WERI-Rb-1 (cell line): ENCODE measurements at regions not wholly inside any gene's neighbourhood (a gene's known extent, or its start where the extent isn't known, plus 50 kb on each side); places are given as distances from the start of the nearest gene placed in this dataset.
"Not testable (repeated sequence)": the region's sequence is repeated elsewhere in the genome, so short reads cannot be mapped to it uniquely, and the experiment has no call there.

Experiments used
- DNase-seq: peaks from one replicate; pipeline ENCODE4 v3.0.0-alpha.2; 2020
- H3K27ac ChIP-seq: fragments of 250-450 bp; sonication (Bioruptor Pico); 2 replicates; pipeline ENCODE4 v1.5.1; 2020; ENCODE audit warnings: mild to moderate bottlenecking, moderate library complexity
- H3K27me3 ChIP-seq: fragments of 250-450 bp; sonication (Bioruptor Pico); 2 replicates; pipeline ENCODE4 v1.5.1; 2021; ENCODE audit warnings: mild to moderate bottlenecking, low read depth, moderate library complexity; ENCODE audit not compliant: insufficient read depth, severe bottlenecking
- H3K36me3 ChIP-seq: fragments of 250-450 bp; sonication (Bioruptor Pico); 2 replicates; pipeline ENCODE4 v1.5.1; 2020; ENCODE audit warnings: mild to moderate bottlenecking, moderate library complexity
- H3K4me3 ChIP-seq: 2 replicates; pipeline ENCODE4 v1.5.1; 2011; ENCODE audit warnings: low read depth, mild to moderate bottlenecking, control low read depth, low read length
- H3K9me3 ChIP-seq: fragments of 250-450 bp; sonication (Bioruptor Pico); 2 replicates; pipeline ENCODE4 v1.5.1; 2021; ENCODE audit warnings: mild to moderate bottlenecking, moderate library complexity; ENCODE audit not compliant: severe bottlenecking
- CTCF ChIP-seq: IDR thresholded peaks from 2 replicates; pipeline ENCODE4 v1.5.1; 2011; ENCODE audit warnings: low read depth, mild to moderate bottlenecking, control low read depth, inconsistent platforms, low read length

- TF ChIP-seq CTCF = no peak
Observed at GRCh38 chr5:8727396-8727795, 818.5 kb downstream of the SEMA5A start.

GRCh38 chr5:8729437-8729836 is 816.4 kb downstream of the SEMA5A start:
- H3K27ac ChIP-seq = no peak overlapping the region
- no peak for TF ChIP-seq CTCF
- H3K9me3 ChIP-seq = peaks cover 13% of the 10 kb centered on the region
- DNase-seq = no peak
- no peaks in the 10 kb centered on the region for H3K36me3 ChIP-seq
- no peaks in the 10 kb centered on the region for H3K27me3 ChIP-seq
- no peak overlapping the region for H3K4me3 ChIP-seq

More at GRCh38 chr5:8727396-8727795, 818.5 kb downstream of the SEMA5A start:
- no peak for DNase-seq
- Histone ChIP-seq H3K36me3 (no peaks in the 10 kb centered on the region), H3K27ac (no peak overlapping the region), H3K9me3 (peaks cover 13% of the 10 kb centered on the region), H3K4me3 (no peak overlapping the region), H3K27me3 (no peaks in the 10 kb centered on the region)

GRCh38 chr5:8730194-8730593 is 815.7 kb downstream of the SEMA5A start:
- Histone ChIP-seq H3K9me3 (peaks cover 13% of the 10 kb centered on the region), H3K27ac (no peak overlapping the region), H3K27me3 (no peaks in the 10 kb centered on the region), H3K36me3 (no peaks in the 10 kb centered on the region), H3K4me3 (no peak overlapping the region)
- no peak for TF ChIP-seq CTCF
- no peak for DNase-seq

GRCh38 chr5:8731110-8731509 is 814.8 kb downstream of the SEMA5A start:
- peaks cover 13% of the 10 kb centered on the region for H3K9me3 ChIP-seq
- not testable (repeated sequence) for H3K27me3 ChIP-seq, DNase-seq, H3K36me3 ChIP-seq, H3K27ac ChIP-seq, H3K4me3 ChIP-seq

GRCh38 chr5:8740595-8740994 is 805.3 kb downstream of the SEMA5A start:
- Histone ChIP-seq H3K4me3 (no peak overlapping the region), H3K36me3 (no peaks in the 10 kb centered on the region), H3K9me3 (no peaks in the 10 kb centered on the region), H3K27me3 (peaks cover 6% of the 10 kb centered on the region), H3K27ac (no peak overlapping the region)
- no peak for TF ChIP-seq CTCF
- no peak for DNase-seq

GRCh38 chr5:8749556-8749955 is 796.3 kb downstream of the SEMA5A start:
- no peaks in the 10 kb centered on the region for H3K36me3 ChIP-seq
- no peak for TF ChIP-seq CTCF
- H3K27ac ChIP-seq = no peak overlapping the region
- H3K27me3 ChIP-seq = no peaks in the 10 kb centered on the region
- DNase-seq = no peak
- no peaks in the 10 kb centered on the region for H3K9me3 ChIP-seq
- no peak overlapping the region for H3K4me3 ChIP-seq
